ENCODE measurements at regions not wholly inside any gene's neighbourhood (a gene's known extent, or its start where the extent isn't known, plus 50 kb on each side); places are given as distances from the start of the nearest gene placed in this dataset.

- TF ChIP-seq POLR2A (IDR thresholded peaks at IDR 0.05; ENCODE audit: low read length): no peak
- no peak for TF ChIP-seq GATA1 (IDR thresholded peaks at IDR 0.05; ENCODE audit: low read depth, low read length)
- DNase-seq: no peak
These were observed 608.8 kb upstream of the SOX11 start for GRCh38 chr2:5083402-5083801.

- no peak for DNase-seq
- TF ChIP-seq GATA1 (IDR thresholded peaks at IDR 0.05; ENCODE audit: low read depth, low read length) (no peak), POLR2A (IDR thresholded peaks at IDR 0.05; ENCODE audit: low read length) (no peak)
These were observed 602.8 kb upstream of the SOX11 start for GRCh38 chr2:5089409-5089808.

GRCh38 chr2:5093056-5093455, 599.1 kb upstream of the SOX11 start:
- TF ChIP-seq POLR2A (IDR thresholded peaks at IDR 0.05; ENCODE audit: low read length) (no peak), GATA1 (IDR thresholded peaks at IDR 0.05; ENCODE audit: low read depth, low read length) (no peak)
- DNase-seq: no peak

GRCh38 chr2:5093518-5093917, 598.7 kb upstream of the SOX11 start:
- DNase-seq: no peak
- TF ChIP-seq GATA1 (IDR thresholded peaks at IDR 0.05; ENCODE audit: low read depth, low read length) (no peak), POLR2A (IDR thresholded peaks at IDR 0.05; ENCODE audit: low read length) (no peak)

GRCh38 chr2:5094192-5094591, 598.0 kb upstream of the SOX11 start:
- DNase-seq: no peak
- TF ChIP-seq GATA1 (IDR thresholded peaks at IDR 0.05; ENCODE audit: low read depth, low read length) (no peak), POLR2A (IDR thresholded peaks at IDR 0.05; ENCODE audit: low read length) (no peak)

- TF ChIP-seq GATA1 (IDR thresholded peaks at IDR 0.05; ENCODE audit: low read depth, low read length) (no peak), POLR2A (IDR thresholded peaks at IDR 0.05; ENCODE audit: low read length) (no peak)
- no peak for DNase-seq
These were observed 593.9 kb upstream of the SOX11 start for GRCh38 chr2:5098286-5098685.

GRCh38 chr2:5102823-5103222, 589.4 kb upstream of the SOX11 start:
- DNase-seq: no peak
- TF ChIP-seq GATA1 (IDR thresholded peaks at IDR 0.05; ENCODE audit: low read depth, low read length) (no peak), POLR2A (IDR thresholded peaks at IDR 0.05; ENCODE audit: low read length) (no peak)

GRCh38 chr2:5111581-5111980, 580.6 kb upstream of the SOX11 start:
- TF ChIP-seq GATA1 (IDR thresholded peaks at IDR 0.05; ENCODE audit: low read depth, low read length) (no peak), POLR2A (IDR thresholded peaks at IDR 0.05; ENCODE audit: low read length) (no peak)
- no peak for DNase-seq

- no peak for DNase-seq
- TF ChIP-seq GATA1 (IDR thresholded peaks at IDR 0.05; ENCODE audit: low read depth, low read length): no peak
- TF ChIP-seq POLR2A (IDR thresholded peaks at IDR 0.05; ENCODE audit: low read length): no peak
These were observed 573.1 kb upstream of the SOX11 start for GRCh38 chr2:5119046-5119445.

GRCh38 chr2:5121121-5121520, 571.1 kb upstream of the SOX11 start:
- TF ChIP-seq GATA1 (IDR thresholded peaks at IDR 0.05; ENCODE audit: low read depth, low read length) (no peak), POLR2A (IDR thresholded peaks at IDR 0.05; ENCODE audit: low read length) (no peak)
- no peak for DNase-seq

- TF ChIP-seq POLR2A (IDR thresholded peaks at IDR 0.05; ENCODE audit: low read length) (no peak), GATA1 (IDR thresholded peaks at IDR 0.05; ENCODE audit: low read depth, low read length) (no peak)
- DNase-seq: peak in 1 of 2 experiments; percentile 1
These were observed 570.5 kb upstream of the SOX11 start for GRCh38 chr2:5121642-5122041.

GRCh38 chr2:5123582-5124196, 568.5 kb upstream of the SOX11 start:
- no peak for TF ChIP-seq POLR2A (IDR thresholded peaks at IDR 0.05; ENCODE audit: low read length)
- TF ChIP-seq GATA1 (IDR thresholded peaks at IDR 0.05; ENCODE audit: low read depth, low read length): no peak
- DNase-seq: no peak

- DNase-seq: no peak
- TF ChIP-seq GATA1 (IDR thresholded peaks at IDR 0.05; ENCODE audit: low read depth, low read length) (no peak), POLR2A (IDR thresholded peaks at IDR 0.05; ENCODE audit: low read length) (no peak)
These were observed 567.0 kb upstream of the SOX11 start for GRCh38 chr2:5125017-5125730.

GRCh38 chr2:5132281-5132680, 559.9 kb upstream of the SOX11 start:
- TF ChIP-seq POLR2A (IDR thresholded peaks at IDR 0.05; ENCODE audit: low read length) (no peak), GATA1 (IDR thresholded peaks at IDR 0.05; ENCODE audit: low read depth, low read length) (no peak)
- no peak for DNase-seq

- TF ChIP-seq GATA1 (IDR thresholded peaks at IDR 0.05; ENCODE audit: low read depth, low read length): no peak
- DNase-seq: no peak
These were observed 551.8 kb upstream of the SOX11 start for GRCh38 chr2:5140347-5140746.
